KMS-11 (cell line): ENCODE measurements at regions not wholly inside any gene's neighbourhood (a gene's known extent, or its start where the extent isn't known, plus 50 kb on each side); places are given as distances from the start of the nearest gene placed in this dataset.

Experiments
- H2AFZ ChIP-seq: fragments of 200-600 bp; sonication (generic); 2 replicates; pipeline ENCODE4 v1.6.1; 2016; ENCODE audit warnings: antibody characterized with exemption, mixed run types, low read depth
- H3K27ac ChIP-seq: fragments of 200-600 bp; sonication (generic); 2 replicates; pipeline ENCODE4 v1.6.1; 2016; ENCODE audit warnings: mild to moderate bottlenecking, mixed run types
- H3K27me3 ChIP-seq: fragments of 200-600 bp; sonication (generic); 2 replicates; pipeline ENCODE4 v1.6.1; 2017; ENCODE audit warnings: mild to moderate bottlenecking, low read depth, mixed run types, moderate library complexity; ENCODE audit not compliant: insufficient read depth
- H3K36me3 ChIP-seq: fragments of 200-600 bp; sonication (generic); 2 replicates; pipeline ENCODE4 v1.6.1; 2017; ENCODE audit warnings: mild to moderate bottlenecking, mixed run types; ENCODE audit not compliant: insufficient read depth
- H3K4me1 ChIP-seq: fragments of 200-600 bp; sonication (generic); 2 replicates; pipeline ENCODE4 v1.6.1; 2016; ENCODE audit warnings: mild to moderate bottlenecking, low read depth, mixed run types; ENCODE audit not compliant: poor library complexity, severe bottlenecking
- H3K4me2 ChIP-seq: fragments of 200-600 bp; sonication (generic); 2 replicates; pipeline ENCODE4 v1.7.0; 2016; ENCODE audit warnings: mild to moderate bottlenecking, mixed run types
- H3K4me3 ChIP-seq: fragments of 200-600 bp; sonication (generic); IDR thresholded peaks from 2 replicates; pipeline ENCODE4 v1.6.1; 2017; ENCODE audit warnings: low read depth, low read length, mixed read lengths; ENCODE audit not compliant: insufficient read depth
- H3K79me2 ChIP-seq: fragments of 200-600 bp; sonication (generic); 2 replicates; pipeline ENCODE4 v1.6.1; 2016; ENCODE audit warnings: low read depth, mixed run types; ENCODE audit not compliant: insufficient read depth
- H3K9ac ChIP-seq: fragments of 200-600 bp; sonication (generic); 2 replicates; pipeline ENCODE4 v1.6.1; 2016; ENCODE audit warnings: mild to moderate bottlenecking, mixed run types
- H4K20me1 ChIP-seq: fragments of 200-600 bp; sonication (generic); 2 replicates; pipeline ENCODE4 v1.6.1; 2016; ENCODE audit warnings: mild to moderate bottlenecking, mixed run types; ENCODE audit not compliant: insufficient read depth
- TF ChIP-seq, protein P1 (sequence below): fragments of 200-600 bp; sonication (generic); conservative IDR thresholded peaks from 2 replicates; pipeline ENCODE4 v1.6.1; 2017; ENCODE audit warnings: low read depth, mild to moderate bottlenecking, antibody characterized with exemption, low read length, moderate library complexity, mixed read lengths

DNA sequence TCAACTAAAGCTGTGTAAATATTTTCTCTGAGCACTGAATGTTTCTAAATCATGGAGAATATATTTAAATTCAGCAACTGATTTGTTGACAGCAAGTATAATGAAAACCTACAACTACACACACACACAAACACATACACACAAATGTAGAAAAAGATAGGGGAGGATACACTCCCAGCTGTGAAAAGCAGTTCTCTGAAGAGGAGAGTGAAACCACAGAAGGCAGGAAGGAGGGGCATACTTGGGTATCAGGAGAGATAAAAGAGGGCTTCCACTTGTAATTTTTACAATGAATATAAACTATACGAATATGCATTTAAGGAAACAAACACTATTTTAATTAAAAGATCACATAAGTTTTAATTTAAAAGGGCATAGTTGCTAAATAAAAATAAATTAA is 227.8 kb upstream of the SLC24A2 start:
- Histone ChIP-seq H3K27ac (no peak overlapping the region), H3K36me3 (no peaks in the 10 kb centered on the region), H3K4me3 (no peak overlapping the region), H4K20me1 (no peaks in the 10 kb centered on the region), H3K4me1 (no peaks in the 10 kb centered on the region), H3K27me3 (no peaks in the 10 kb centered on the region), H3K4me2 (no peak overlapping the region), H3K79me2 (no peaks in the 10 kb centered on the region), H2AFZ (no peak overlapping the region), H3K9ac (no peak overlapping the region)
- TF ChIP-seq, protein P1, sequence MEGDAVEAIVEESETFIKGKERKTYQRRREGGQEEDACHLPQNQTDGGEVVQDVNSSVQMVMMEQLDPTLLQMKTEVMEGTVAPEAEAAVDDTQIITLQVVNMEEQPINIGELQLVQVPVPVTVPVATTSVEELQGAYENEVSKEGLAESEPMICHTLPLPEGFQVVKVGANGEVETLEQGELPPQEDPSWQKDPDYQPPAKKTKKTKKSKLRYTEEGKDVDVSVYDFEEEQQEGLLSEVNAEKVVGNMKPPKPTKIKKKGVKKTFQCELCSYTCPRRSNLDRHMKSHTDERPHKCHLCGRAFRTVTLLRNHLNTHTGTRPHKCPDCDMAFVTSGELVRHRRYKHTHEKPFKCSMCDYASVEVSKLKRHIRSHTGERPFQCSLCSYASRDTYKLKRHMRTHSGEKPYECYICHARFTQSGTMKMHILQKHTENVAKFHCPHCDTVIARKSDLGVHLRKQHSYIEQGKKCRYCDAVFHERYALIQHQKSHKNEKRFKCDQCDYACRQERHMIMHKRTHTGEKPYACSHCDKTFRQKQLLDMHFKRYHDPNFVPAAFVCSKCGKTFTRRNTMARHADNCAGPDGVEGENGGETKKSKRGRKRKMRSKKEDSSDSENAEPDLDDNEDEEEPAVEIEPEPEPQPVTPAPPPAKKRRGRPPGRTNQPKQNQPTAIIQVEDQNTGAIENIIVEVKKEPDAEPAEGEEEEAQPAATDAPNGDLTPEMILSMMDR = no peak

DNA sequence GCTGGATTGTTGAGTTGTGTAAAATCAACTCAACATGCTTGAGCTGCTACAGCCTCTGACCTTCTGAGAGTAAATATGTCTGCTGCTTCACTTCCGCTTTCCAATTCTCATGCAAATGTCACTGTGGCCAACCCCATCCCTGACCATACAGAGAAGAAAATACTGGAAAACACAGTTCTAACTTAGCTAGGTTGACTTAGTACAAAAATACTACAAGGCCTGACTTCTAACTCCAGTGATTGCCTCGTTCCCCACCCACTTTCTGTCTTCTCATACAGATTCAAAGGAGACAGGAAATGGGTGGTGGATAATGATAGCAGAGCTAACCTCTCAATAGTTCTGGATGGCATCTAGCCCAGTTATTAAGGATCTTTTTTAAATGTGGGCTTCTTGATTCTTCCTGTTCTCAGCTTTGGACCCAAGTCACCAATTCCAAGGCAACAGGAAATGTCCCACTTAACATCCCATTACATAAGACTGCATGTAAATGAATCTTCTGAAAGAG is 226.6 kb upstream of the SLC24A2 start:
- Histone ChIP-seq H3K9ac (no peak overlapping the region), H3K4me2 (no peak overlapping the region), H3K4me3 (no peak overlapping the region), H2AFZ (no peak overlapping the region), H4K20me1 (no peaks in the 10 kb centered on the region), H3K27ac (no peak overlapping the region), H3K36me3 (no peaks in the 10 kb centered on the region), H3K4me1 (no peaks in the 10 kb centered on the region), H3K27me3 (no peaks in the 10 kb centered on the region), H3K79me2 (no peaks in the 10 kb centered on the region)
- TF ChIP-seq, protein P1 = no peak

DNA sequence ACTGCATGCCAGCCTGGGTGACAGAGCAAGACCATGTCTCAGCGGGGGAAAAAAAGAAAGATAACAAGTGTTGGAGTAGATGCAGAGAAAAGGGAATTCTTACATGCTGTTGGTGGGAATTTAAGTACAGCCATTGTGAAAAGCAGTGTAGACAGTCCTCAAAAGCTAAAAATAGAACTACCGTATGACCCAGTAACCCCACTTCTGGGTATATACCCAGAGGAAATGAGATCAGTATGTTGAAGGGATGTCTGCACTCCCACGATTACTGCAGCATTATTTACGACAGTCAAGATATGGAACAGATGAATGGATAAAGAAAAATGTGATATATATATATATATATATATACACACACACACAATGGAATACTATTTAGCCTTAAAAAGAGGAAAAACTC is 225.3 kb upstream of the SLC24A2 start:
- no peak overlapping the region for H3K27ac ChIP-seq
- TF ChIP-seq, protein P1 = no peak
- H3K27me3 ChIP-seq = no peaks in the 10 kb centered on the region
- no peaks in the 10 kb centered on the region for H4K20me1 ChIP-seq
- no peak overlapping the region for H2AFZ ChIP-seq
- H3K79me2 ChIP-seq = no peaks in the 10 kb centered on the region
- H3K4me2 ChIP-seq = no peak overlapping the region
- no peaks in the 10 kb centered on the region for H3K36me3 ChIP-seq
- H3K9ac ChIP-seq = no peak overlapping the region
- H3K4me1 ChIP-seq = no peaks in the 10 kb centered on the region
- no peak overlapping the region for H3K4me3 ChIP-seq

DNA sequence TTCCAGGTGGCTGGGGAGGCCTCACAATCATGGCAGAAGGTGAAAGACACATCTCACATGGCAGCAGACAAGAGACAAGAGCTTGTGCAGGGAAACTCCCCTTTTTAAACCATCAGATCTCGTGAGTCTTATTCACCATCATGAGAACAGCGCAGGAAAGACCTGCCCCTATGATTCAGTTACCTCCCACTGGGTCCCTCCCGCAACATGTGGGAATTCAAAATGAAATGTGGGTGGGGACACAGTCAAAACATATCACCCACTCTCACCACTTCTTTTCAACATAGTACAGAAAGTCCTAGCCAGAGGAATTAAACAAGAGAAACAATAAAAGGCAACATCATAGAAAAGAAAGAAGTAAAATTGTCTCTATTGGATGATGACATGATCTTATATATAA is 223.4 kb upstream of the SLC24A2 start:
- TF ChIP-seq, protein P1 = no peak
- Histone ChIP-seq H3K9ac (no peak overlapping the region), H3K27me3 (no peaks in the 10 kb centered on the region), H3K4me2 (no peak overlapping the region), H3K4me3 (no peak overlapping the region), H3K4me1 (no peaks in the 10 kb centered on the region), H2AFZ (no peak overlapping the region), H3K27ac (no peak overlapping the region), H4K20me1 (no peaks in the 10 kb centered on the region), H3K79me2 (no peaks in the 10 kb centered on the region), H3K36me3 (no peaks in the 10 kb centered on the region)
